SK-N-SH treated with all-trans-retinoic acid at 6 μM for 48 hours (cell line): ENCODE measurements at regions not wholly inside any gene's neighbourhood (a gene's known extent, or its start where the extent isn't known, plus 50 kb on each side); places are given as distances from the start of the nearest gene placed in this dataset.

Experiments used
- ATAC-seq: fragments of 200-7000 bp; cut with Tn5 transposase; 3 replicates; pipeline ENCODE4 v1.9.1; 2020; ENCODE audit warnings: mild to moderate bottlenecking, moderate library complexity
- ARNTL ChIP-seq: fragments of 450-650 bp; formaldehyde crosslinking; IDR thresholded peaks from 2 replicates; pipeline ENCODE4 v1.5.0; 2020; ENCODE audit warnings: low read depth, mild to moderate bottlenecking, moderate library complexity, borderline replicate concordance
- BACH2 ChIP-seq: fragments of 250-450 bp; sonication (Bioruptor Pico); IDR thresholded peaks from 2 replicates; pipeline ENCODE4 v1.9.0; 2021; ENCODE audit warnings: mild to moderate bottlenecking, borderline replicate concordance
- CSDC2 ChIP-seq: fragments of 250-450 bp; sonication (Bioruptor Pico); IDR thresholded peaks from 2 replicates; pipeline ENCODE4 v1.5.0; 2020; ENCODE audit warnings: mild to moderate bottlenecking, moderate library complexity
- ESRRG ChIP-seq: fragments of 250-450 bp; sonication (Bioruptor Pico); IDR thresholded peaks from 2 replicates; pipeline ENCODE4 v1.6.1; 2021; ENCODE audit warnings: mild to moderate bottlenecking
- GLIS3 ChIP-seq: fragments of 250-450 bp; sonication (Bioruptor Pico); IDR thresholded peaks from 2 replicates; pipeline ENCODE4 v1.5.0; 2020; ENCODE audit warnings: mild to moderate bottlenecking, moderate library complexity
- ISL1 ChIP-seq: fragments of 250-450 bp; sonication (Bioruptor Pico); IDR thresholded peaks from 2 replicates; pipeline ENCODE4 v2.1.2; 2022; ENCODE audit warnings: mild to moderate bottlenecking, moderate library complexity
- OSR1 ChIP-seq: fragments of 250-450 bp; sonication (Bioruptor Pico); IDR thresholded peaks from 2 replicates; pipeline ENCODE4 v1.8.0; 2022; ENCODE audit warnings: moderate library complexity, mild to moderate bottlenecking, inconsistent platforms
- PPARA ChIP-seq: fragments of 250-450 bp; sonication (Bioruptor Pico); IDR thresholded peaks from 2 replicates; pipeline ENCODE4 v1.5.0; 2020; ENCODE audit warnings: mild to moderate bottlenecking, borderline replicate concordance
- RARB ChIP-seq: fragments of 250-450 bp; sonication (Bioruptor Pico); IDR thresholded peaks from 2 replicates; pipeline ENCODE4 v1.8.0; 2021; ENCODE audit warnings: mild to moderate bottlenecking, moderate library complexity
- SNAI2 ChIP-seq: fragments of 250-450 bp; sonication (Bioruptor Pico); IDR thresholded peaks from 2 replicates; pipeline ENCODE4 v1.5.0; 2020; ENCODE audit warnings: mild to moderate bottlenecking, moderate library complexity
- TCF4 ChIP-seq: fragments of 250-450 bp; sonication (Bioruptor Pico); IDR thresholded peaks from 2 replicates; pipeline ENCODE4 v1.8.0; 2021; ENCODE audit warnings: mild to moderate bottlenecking, moderate library complexity, borderline replicate concordance
- TOX ChIP-seq: fragments of 250-450 bp; sonication (Bioruptor Pico); IDR thresholded peaks from 2 replicates; pipeline ENCODE4 v1.8.0; 2021; ENCODE audit warnings: mild to moderate bottlenecking, moderate library complexity, borderline replicate concordance
- ZC3H10 ChIP-seq: fragments of 250-450 bp; sonication (Bioruptor Pico); IDR thresholded peaks from 2 replicates; pipeline ENCODE4 v1.5.1; 2021; ENCODE audit warnings: mild to moderate bottlenecking, moderate library complexity
- ZFP3 ChIP-seq: fragments of 250-450 bp; sonication (Bioruptor Pico); IDR thresholded peaks from 2 replicates; pipeline ENCODE4 v1.5.0; 2020; ENCODE audit warnings: mild to moderate bottlenecking, moderate library complexity
- ZFP30 ChIP-seq: fragments of 450-650 bp; formaldehyde crosslinking; IDR thresholded peaks from 2 replicates; pipeline ENCODE4 v1.5.0; 2022; ENCODE audit warnings: mild to moderate bottlenecking, moderate library complexity
- ZNF565 ChIP-seq: fragments of 450-650 bp; formaldehyde crosslinking; conservative IDR thresholded peaks from 2 replicates; pipeline ENCODE4 v1.5.0; 2020; ENCODE audit warnings: low read depth, mild to moderate bottlenecking, moderate library complexity
- ZNF8 ChIP-seq: fragments of 450-650 bp; formaldehyde crosslinking; IDR thresholded peaks from 2 replicates; pipeline ENCODE4 v1.5.0; 2020; ENCODE audit warnings: mild to moderate bottlenecking, moderate library complexity
- TF ChIP-seq, protein P1 (sequence below): fragments of 250-450 bp; sonication (Bioruptor Pico); IDR thresholded peaks from 2 replicates; pipeline ENCODE4 v1.8.0; 2021; ENCODE audit warnings: low read depth, mild to moderate bottlenecking, moderate library complexity, borderline replicate concordance
- TF ChIP-seq, protein P2 (sequence below): fragments of 250-450 bp; sonication (Bioruptor Pico); IDR thresholded peaks from 2 replicates; pipeline ENCODE4 v1.5.1; 2020; ENCODE audit warnings: low read depth, mild to moderate bottlenecking, moderate library complexity
- TF ChIP-seq, protein P3 (sequence below): fragments of 250-450 bp; sonication (Bioruptor Pico); IDR thresholded peaks from 2 replicates; pipeline ENCODE4 v1.5.0; 2020; ENCODE audit warnings: mild to moderate bottlenecking, moderate library complexity
- TF ChIP-seq, protein P4 (sequence below): fragments of 250-450 bp; sonication (Bioruptor Pico); IDR thresholded peaks from 2 replicates; pipeline ENCODE4 v1.8.0; 2020; ENCODE audit warnings: mild to moderate bottlenecking, moderate library complexity, borderline replicate concordance
- TF ChIP-seq, protein P5 (sequence below): fragments of 250-450 bp; sonication (Bioruptor Pico); IDR thresholded peaks from 2 replicates; pipeline ENCODE4 v1.5.1; 2021; ENCODE audit warnings: mild to moderate bottlenecking, moderate library complexity

DNA sequence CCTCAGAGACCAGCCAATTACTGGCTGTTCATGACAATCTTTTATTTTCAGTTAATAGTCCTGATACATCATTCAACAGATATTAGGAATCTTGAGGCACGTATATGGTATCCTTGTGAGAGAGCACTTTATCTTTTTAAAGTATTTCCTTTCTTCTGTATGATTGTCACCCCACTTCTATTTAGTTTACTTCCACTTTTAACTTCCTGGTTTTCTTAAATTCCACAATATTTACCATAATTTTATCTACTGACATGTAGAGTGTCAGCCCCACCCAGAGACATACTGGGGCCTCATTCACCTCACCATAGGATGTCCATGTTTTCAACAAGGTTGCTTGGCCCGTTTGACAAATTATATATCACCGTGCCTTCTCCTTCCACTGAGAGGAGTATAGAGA lies 182.9 kb upstream of the ID2 start:
- TF ChIP-seq ARNTL (CRISPR knock-in tag) (no peak), CSDC2 (CRISPR knock-in tag) (no peak), ZNF565 (CRISPR knock-in tag) (no peak), PPARA (no peak), ZFP30 (no peak), OSR1 (CRISPR knock-in tag) (no peak), TOX (CRISPR knock-in tag) (no peak), ZFP3 (CRISPR knock-in tag) (no peak), RARB (CRISPR knock-in tag) (no peak), TCF4 (CRISPR knock-in tag) (no peak)
- TF ChIP-seq, protein P1, sequence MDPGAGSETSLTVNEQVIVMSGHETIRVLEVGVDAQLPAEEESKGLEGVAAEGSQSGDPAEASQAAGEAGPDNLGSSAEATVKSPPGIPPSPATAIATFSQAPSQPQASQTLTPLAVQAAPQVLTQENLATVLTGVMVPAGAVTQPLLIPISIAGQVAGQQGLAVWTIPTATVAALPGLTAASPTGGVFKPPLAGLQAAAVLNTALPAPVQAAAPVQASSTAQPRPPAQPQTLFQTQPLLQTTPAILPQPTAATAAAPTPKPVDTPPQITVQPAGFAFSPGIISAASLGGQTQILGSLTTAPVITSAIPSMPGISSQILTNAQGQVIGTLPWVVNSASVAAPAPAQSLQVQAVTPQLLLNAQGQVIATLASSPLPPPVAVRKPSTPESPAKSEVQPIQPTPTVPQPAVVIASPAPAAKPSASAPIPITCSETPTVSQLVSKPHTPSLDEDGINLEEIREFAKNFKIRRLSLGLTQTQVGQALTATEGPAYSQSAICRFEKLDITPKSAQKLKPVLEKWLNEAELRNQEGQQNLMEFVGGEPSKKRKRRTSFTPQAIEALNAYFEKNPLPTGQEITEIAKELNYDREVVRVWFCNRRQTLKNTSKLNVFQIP (CRISPR knock-in tag) = no peak
- TF ChIP-seq, protein P2, sequence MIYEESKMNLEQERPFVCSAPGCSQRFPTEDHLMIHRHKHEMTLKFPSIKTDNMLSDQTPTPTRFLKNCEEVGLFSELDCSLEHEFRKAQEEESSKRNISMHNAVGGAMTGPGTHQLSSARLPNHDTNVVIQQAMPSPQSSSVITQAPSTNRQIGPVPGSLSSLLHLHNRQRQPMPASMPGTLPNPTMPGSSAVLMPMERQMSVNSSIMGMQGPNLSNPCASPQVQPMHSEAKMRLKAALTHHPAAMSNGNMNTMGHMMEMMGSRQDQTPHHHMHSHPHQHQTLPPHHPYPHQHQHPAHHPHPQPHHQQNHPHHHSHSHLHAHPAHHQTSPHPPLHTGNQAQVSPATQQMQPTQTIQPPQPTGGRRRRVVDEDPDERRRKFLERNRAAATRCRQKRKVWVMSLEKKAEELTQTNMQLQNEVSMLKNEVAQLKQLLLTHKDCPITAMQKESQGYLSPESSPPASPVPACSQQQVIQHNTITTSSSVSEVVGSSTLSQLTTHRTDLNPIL (CRISPR knock-in tag) = no peak
- TF ChIP-seq, protein P3, sequence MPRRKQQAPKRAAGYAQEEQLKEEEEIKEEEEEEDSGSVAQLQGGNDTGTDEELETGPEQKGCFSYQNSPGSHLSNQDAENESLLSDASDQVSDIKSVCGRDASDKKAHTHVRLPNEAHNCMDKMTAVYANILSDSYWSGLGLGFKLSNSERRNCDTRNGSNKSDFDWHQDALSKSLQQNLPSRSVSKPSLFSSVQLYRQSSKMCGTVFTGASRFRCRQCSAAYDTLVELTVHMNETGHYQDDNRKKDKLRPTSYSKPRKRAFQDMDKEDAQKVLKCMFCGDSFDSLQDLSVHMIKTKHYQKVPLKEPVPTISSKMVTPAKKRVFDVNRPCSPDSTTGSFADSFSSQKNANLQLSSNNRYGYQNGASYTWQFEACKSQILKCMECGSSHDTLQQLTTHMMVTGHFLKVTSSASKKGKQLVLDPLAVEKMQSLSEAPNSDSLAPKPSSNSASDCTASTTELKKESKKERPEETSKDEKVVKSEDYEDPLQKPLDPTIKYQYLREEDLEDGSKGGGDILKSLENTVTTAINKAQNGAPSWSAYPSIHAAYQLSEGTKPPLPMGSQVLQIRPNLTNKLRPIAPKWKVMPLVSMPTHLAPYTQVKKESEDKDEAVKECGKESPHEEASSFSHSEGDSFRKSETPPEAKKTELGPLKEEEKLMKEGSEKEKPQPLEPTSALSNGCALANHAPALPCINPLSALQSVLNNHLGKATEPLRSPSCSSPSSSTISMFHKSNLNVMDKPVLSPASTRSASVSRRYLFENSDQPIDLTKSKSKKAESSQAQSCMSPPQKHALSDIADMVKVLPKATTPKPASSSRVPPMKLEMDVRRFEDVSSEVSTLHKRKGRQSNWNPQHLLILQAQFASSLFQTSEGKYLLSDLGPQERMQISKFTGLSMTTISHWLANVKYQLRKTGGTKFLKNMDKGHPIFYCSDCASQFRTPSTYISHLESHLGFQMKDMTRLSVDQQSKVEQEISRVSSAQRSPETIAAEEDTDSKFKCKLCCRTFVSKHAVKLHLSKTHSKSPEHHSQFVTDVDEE (CRISPR knock-in tag) = no peak
- ATAC-seq = no peak

DNA sequence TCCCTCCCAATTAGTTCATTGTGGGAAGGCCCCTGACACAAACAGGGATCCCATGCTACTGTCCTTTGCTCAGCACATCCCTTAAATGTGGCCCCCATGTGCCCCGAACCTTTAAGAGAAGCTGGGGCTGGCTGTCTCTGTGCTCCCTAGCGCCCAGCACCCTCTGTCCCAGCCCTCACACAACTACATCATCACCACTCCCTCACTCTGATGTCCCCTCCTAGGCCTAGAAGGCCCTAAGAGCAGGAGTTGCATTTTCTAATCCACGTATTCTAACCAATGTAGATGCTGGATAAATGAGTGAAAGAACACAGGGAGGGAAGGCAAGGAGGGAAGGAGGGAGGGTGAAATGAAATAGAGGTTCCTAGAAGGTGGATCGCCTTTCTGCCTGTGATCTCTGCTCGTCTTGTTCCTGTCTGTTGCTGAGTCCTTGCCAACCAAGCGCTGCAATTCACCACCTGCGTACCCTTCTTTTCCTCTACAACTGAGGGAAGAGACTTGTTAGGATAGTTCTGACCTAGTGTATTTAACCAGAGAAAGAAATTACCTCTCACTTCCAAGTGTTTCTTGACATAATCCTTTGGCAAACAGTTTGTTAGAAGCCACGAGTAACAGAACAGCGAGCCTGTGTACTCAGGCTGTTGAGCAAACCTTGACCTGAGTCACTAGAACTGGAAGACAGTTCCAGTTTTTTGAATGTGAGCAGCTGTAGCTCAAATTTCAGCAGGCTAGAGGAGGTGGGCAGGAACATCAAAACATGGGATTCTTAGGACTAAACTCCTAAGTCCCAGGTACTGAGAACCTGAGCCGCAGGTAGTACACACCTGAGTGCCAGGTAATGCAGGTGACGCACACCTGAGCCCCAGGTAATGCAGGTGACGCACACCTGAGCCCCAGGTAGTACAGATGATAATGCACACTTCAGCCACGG lies 181.5 kb upstream of the ID2 start:
- TF ChIP-seq PPARA = no peak
- no peak for TF ChIP-seq ZC3H10 (CRISPR knock-in tag)
- TF ChIP-seq TCF4 (CRISPR knock-in tag) = no peak
- TF ChIP-seq OSR1 (CRISPR knock-in tag) = no peak
- no peak for ATAC-seq

DNA sequence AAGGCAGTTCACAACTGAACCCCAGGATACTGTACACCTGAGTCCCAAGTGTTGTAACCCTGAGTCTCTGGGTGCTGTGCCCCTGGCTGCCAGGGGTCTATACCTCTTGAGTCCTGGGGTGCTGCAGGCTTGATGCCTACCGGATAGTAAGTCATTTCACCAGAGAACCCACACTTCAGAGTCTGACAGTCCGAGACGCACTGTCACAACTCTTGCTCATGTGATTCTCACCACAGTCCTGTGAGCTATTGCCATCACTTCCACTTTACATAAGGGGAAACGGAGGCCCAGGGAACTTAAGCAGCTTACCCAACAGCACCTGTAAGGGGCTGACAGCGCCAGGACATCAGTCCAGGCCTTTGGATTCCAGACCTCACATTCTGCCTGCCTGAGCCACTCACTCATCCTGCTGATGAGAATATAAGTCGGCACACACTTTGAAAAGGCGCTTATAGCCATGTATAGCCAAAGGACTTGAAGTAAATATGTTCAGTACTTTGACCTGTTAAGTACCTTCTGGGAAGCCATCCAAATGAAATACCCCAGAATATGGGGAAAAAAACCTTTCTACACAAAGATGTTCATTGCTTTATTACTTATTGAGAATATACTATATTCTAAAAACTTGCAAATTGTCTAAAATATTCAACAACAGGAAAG lies 180.7 kb upstream of the ID2 start:
- no peak for ATAC-seq
- TF ChIP-seq TCF4 (CRISPR knock-in tag) (no peak), BACH2 (no peak), ISL1 (CRISPR knock-in tag) (no peak), ESRRG (CRISPR knock-in tag) (no peak)

DNA sequence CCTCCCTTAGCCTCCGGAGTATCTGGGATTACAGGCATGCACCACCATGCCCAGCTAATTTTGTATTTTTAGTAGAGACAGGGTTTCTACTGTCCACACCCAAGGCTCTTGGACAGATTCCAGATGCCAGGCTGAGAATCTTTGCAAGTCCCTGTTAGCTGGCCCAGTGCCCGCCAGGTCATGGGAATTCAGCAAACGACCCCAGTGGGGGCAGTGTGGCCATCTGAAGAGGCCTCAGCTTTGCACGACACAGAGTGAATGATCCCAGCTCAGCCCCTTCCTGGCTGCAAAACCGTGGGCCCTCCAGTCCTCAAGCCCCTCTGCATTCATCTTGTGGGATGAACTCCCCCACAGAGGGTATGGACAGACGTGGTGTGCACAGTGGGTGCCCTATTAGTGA lies 179.5 kb upstream of the ID2 start:
- no peak for TF ChIP-seq SNAI2 (CRISPR knock-in tag)
- TF ChIP-seq GLIS3 (CRISPR knock-in tag) = no peak
- no peak for TF ChIP-seq ESRRG (CRISPR knock-in tag)
- TF ChIP-seq TOX (CRISPR knock-in tag) = no peak
- TF ChIP-seq, protein P4, sequence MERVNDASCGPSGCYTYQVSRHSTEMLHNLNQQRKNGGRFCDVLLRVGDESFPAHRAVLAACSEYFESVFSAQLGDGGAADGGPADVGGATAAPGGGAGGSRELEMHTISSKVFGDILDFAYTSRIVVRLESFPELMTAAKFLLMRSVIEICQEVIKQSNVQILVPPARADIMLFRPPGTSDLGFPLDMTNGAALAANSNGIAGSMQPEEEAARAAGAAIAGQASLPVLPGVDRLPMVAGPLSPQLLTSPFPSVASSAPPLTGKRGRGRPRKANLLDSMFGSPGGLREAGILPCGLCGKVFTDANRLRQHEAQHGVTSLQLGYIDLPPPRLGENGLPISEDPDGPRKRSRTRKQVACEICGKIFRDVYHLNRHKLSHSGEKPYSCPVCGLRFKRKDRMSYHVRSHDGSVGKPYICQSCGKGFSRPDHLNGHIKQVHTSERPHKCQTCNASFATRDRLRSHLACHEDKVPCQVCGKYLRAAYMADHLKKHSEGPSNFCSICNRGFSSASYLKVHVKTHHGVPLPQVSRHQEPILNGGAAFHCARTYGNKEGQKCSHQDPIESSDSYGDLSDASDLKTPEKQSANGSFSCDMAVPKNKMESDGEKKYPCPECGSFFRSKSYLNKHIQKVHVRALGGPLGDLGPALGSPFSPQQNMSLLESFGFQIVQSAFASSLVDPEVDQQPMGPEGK (CRISPR knock-in tag) = no peak
- no peak for TF ChIP-seq ZNF8 (CRISPR knock-in tag)
- TF ChIP-seq ZC3H10 (CRISPR knock-in tag) = no peak
- no peak for TF ChIP-seq ZNF565 (CRISPR knock-in tag)
- TF ChIP-seq PPARA = no peak
- TF ChIP-seq ZFP3 (CRISPR knock-in tag) = no peak
- TF ChIP-seq, protein P2 (CRISPR knock-in tag) = no peak
- TF ChIP-seq, protein P5, sequence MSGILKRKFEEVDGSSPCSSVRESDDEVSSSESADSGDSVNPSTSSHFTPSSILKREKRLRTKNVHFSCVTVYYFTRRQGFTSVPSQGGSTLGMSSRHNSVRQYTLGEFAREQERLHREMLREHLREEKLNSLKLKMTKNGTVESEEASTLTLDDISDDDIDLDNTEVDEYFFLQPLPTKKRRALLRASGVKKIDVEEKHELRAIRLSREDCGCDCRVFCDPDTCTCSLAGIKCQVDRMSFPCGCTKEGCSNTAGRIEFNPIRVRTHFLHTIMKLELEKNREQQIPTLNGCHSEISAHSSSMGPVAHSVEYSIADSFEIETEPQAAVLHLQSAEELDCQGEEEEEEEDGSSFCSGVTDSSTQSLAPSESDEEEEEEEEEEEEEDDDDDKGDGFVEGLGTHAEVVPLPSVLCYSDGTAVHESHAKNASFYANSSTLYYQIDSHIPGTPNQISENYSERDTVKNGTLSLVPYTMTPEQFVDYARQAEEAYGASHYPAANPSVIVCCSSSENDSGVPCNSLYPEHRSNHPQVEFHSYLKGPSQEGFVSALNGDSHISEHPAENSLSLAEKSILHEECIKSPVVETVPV (CRISPR knock-in tag) = no peak
- no peak for TF ChIP-seq ARNTL (CRISPR knock-in tag)
- no peak for TF ChIP-seq CSDC2 (CRISPR knock-in tag)
- TF ChIP-seq ZFP30 = no peak
- TF ChIP-seq, all 23 proteins: peak for 0
- no peak for ATAC-seq
